Endothelial cell of umbilical vein (primary cell): ENCODE measurements at regions not wholly inside any gene's neighbourhood (a gene's known extent, or its start where the extent isn't known, plus 50 kb on each side); places are given as distances from the start of the nearest gene placed in this dataset.

Experiments
- BruUV-seq: library from RNA; stranded (reverse); fragments of 400-500 nt; replicated peaks from 2 replicates; lab custom pipeline; 2021; lab: Mats Ljungman, UMichigan
- CTCF ChIA-PET: fragments of 300-600, 350-600 bp; sonication (Branson Sonifier 250); formaldehyde crosslinking; loops from one replicate; lab custom pipeline; 2021; ENCODE audit warnings: antibody characterized with exemption, inconsistent platforms; lab: Charles Lee
- POLR2A ChIA-PET: fragments of 300-600, 350-600 bp; sonication (Branson Sonifier 250); formaldehyde crosslinking; loops from one replicate; lab custom pipeline; 2021; ENCODE audit warnings: antibody characterized with exemption, inconsistent platforms; lab: Charles Lee
- DNase-seq: peaks from one replicate; pipeline ENCODE4 v3.0.0-alpha.2; 2011; ENCODE audit warnings: low read depth, low spot score
- FAIRE-seq: peaks from 2 replicates; lab custom pipeline; 2011; peaks lifted over from hg19 to GRCh38; lab: Jason Lieb, UNC
- H2AFZ ChIP-seq: 2 replicates; pipeline ENCODE4 v1.6.0; 2012; ENCODE audit warnings: low read depth, low read length, control low read depth, inconsistent platforms
- H3K27ac ChIP-seq: 2 replicates; pipeline ENCODE4 v1.5.1; 2011; ENCODE audit warnings: low read depth, mild to moderate bottlenecking, control low read depth, low read length, moderate library complexity; ENCODE audit not compliant: insufficient read depth
- H3K27me3 ChIP-seq, 2 experiments: 2 replicates each; pipeline versions ENCODE4 v1.6.0 to v1.6.1; 2011; ENCODE audit warnings: low read length in 2 of 2, mixed read lengths in 1 of 2; ENCODE audit not compliant: control insufficient read depth in 2 of 2, insufficient read depth in 2 of 2
- H3K36me3 ChIP-seq, 2 experiments: 2 replicates in 1 of 2; 3 replicates in 1 of 2; pipeline ENCODE4 v1.5.1; 2011; ENCODE audit warnings: low read length in 2 of 2, mild to moderate bottlenecking in 1 of 2, moderate library complexity in 1 of 2; ENCODE audit not compliant: control insufficient read depth in 2 of 2, insufficient read depth in 2 of 2; ENCODE audit errors: extremely low read depth in 1 of 2
- H3K4me1 ChIP-seq: 3 replicates; pipeline ENCODE4 v1.5.1; 2011; ENCODE audit warnings: mild to moderate bottlenecking, low read length; ENCODE audit not compliant: control insufficient read depth, insufficient read depth; ENCODE audit errors: extremely low read depth
- H3K4me2 ChIP-seq: 2 replicates; pipeline ENCODE4 v1.6.1; 2011; ENCODE audit warnings: low read length, control low read depth, mixed read lengths; ENCODE audit not compliant: insufficient read depth
- H3K4me3 ChIP-seq, 3 experiments: fragments of 200-600 bp in 1 of 3; sonication (generic), shearing (Covaris generic) in 1 of 3; replicated peaks in 1 of 3; 2 replicates each; pipeline ENCODE4 v1.5.1; 2011 to 2016; ENCODE audit warnings: control low read depth in 3 of 3, low read length in 3 of 3, mild to moderate bottlenecking in 2 of 3, inconsistent platforms in 1 of 3, low read depth in 1 of 3, moderate library complexity in 1 of 3; ENCODE audit not compliant: insufficient read depth in 1 of 3
- H3K79me2 ChIP-seq: 2 replicates; pipeline ENCODE4 v1.6.0; 2012; ENCODE audit warnings: low read length, inconsistent platforms; ENCODE audit not compliant: control insufficient read depth, insufficient read depth
- H3K9ac ChIP-seq: replicated peaks from 2 replicates; pipeline ENCODE3; 2011; ENCODE audit warnings: low read length, control low read depth; ENCODE audit not compliant: insufficient read depth; ENCODE audit errors: extremely low read depth
- H3K9me1 ChIP-seq: replicated peaks from 3 replicates; pipeline ENCODE4 v1.6.0; 2011; ENCODE audit warnings: mild to moderate bottlenecking, low read length; ENCODE audit not compliant: control insufficient read depth, insufficient read depth; ENCODE audit errors: extremely low read depth
- H3K9me3 ChIP-seq: replicated peaks from 2 replicates; pipeline ENCODE4 v1.5.1; 2012; ENCODE audit warnings: low read length, inconsistent platforms; ENCODE audit not compliant: control insufficient read depth, insufficient read depth
- H4K20me1 ChIP-seq: replicated peaks from 2 replicates; pipeline ENCODE3; 2011; ENCODE audit warnings: mild to moderate bottlenecking, low read length; ENCODE audit not compliant: control insufficient read depth, insufficient read depth; ENCODE audit errors: extremely low read depth
- EZH2 ChIP-seq: IDR thresholded peaks from 2 replicates; pipeline ENCODE4 v1.6.1; 2012; ENCODE audit warnings: borderline replicate concordance, low read depth, mild to moderate bottlenecking, moderate library complexity, low read length, inconsistent platforms; ENCODE audit not compliant: severe bottlenecking
- FOS ChIP-seq: IDR thresholded peaks from 2 replicates; pipeline ENCODE4 v1.6.1; 2011; ENCODE audit warnings: mild to moderate bottlenecking, low read length, moderate library complexity, borderline replicate concordance; ENCODE audit not compliant: insufficient read depth
- GATA2 ChIP-seq: IDR thresholded peaks from 2 replicates; pipeline ENCODE4 v1.7.0; 2011; ENCODE audit warnings: low read depth, mild to moderate bottlenecking, moderate library complexity, mixed read lengths, low read length; ENCODE audit not compliant: insufficient read length, insufficient read depth
- JUN ChIP-seq: IDR thresholded peaks from 2 replicates; pipeline ENCODE4 v1.6.1; 2011; ENCODE audit warnings: borderline replicate concordance, low read depth; ENCODE audit not compliant: insufficient read length, insufficient read depth
- MYC ChIP-seq: IDR thresholded peaks from one replicate; pipeline ENCODE4 v1.6.1; 2011; ENCODE audit warnings: mild to moderate bottlenecking, low read depth, low read length
- POLR2A ChIP-seq: IDR thresholded peaks from 2 replicates; pipeline ENCODE4 v1.6.1; 2012; ENCODE audit warnings: low read depth, mild to moderate bottlenecking, control low read depth, low read length
- POLR2AphosphoS5 ChIP-seq: IDR thresholded peaks from 2 replicates; pipeline ENCODE4 v1.6.1; 2012; ENCODE audit warnings: low read depth, mild to moderate bottlenecking, control low read depth, low read length, moderate library complexity; ENCODE audit not compliant: insufficient read depth
- dilution Hi-C: fragments of 300-500 bp; cut with MboI; formaldehyde crosslinking; loops from one replicate; pipeline ENCODE4 v1.15.0; 2019; ENCODE audit warnings: low sequenced_read_pairs; ENCODE audit not compliant: extremely low pct_ligation_motif_present
- intact Hi-C: fragments of 100-400 bp; cut with micrococcal nuclease; formaldehyde crosslinking; loops from one replicate; pipeline ENCODE4 v1.10.0; 2022
- TF ChIP-seq, protein P1 (sequence below): IDR thresholded peaks from 2 replicates; pipeline ENCODE4 v1.6.1; 2011; ENCODE audit not compliant: insufficient read depth, insufficient read length
- TF ChIP-seq, protein P2 (sequence below), 2 donors: IDR thresholded peaks; 1 replicate in 1 of 2; 2 replicates in 1 of 2; pipeline ENCODE4 v1.5.1; 2011; ENCODE audit warnings: low read length in 2 of 2, mild to moderate bottlenecking in 2 of 2, moderate library complexity in 2 of 2, control low read depth in 1 of 2, inconsistent platforms in 1 of 2, low read depth in 1 of 2; ENCODE audit not compliant: insufficient read depth in 1 of 2; ENCODE audit errors: extremely low read depth in 1 of 2

DNA sequence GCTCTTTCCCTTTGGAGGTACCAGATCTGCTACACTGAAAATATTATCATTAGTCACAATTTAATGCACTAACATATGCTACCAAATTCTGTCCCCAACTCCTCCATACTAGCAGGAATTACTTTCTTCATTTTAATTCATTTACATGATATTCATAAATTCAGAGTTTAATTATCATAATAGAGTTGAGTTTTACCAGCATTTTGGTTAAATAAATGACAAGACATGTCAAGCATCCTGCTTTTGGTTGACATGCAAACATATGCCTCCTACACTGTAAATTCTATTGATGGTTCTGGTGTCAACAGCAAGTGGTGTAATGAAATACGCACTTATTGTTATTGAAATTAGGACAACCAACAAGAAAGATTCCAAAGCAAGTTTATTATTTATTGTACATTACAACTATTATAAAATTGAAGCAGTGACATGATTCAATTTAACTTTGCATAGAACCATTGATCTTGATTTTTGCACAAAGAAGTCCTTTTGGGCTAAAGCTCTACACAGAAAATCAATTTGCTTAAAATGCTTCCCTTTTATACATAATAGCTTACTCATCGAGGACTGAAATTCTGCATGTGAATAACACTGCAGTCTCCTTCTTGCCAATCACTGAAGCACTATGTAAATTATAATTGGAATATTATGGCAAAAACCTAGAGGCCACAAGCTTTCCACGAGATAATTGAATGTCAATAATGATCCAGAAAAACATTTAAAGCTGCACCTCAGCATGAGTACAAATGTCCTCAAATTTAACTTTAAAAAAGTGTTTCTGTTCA, 728.6 kb upstream of the ADGRL2 start:
- no peaks in the 10 kb centered on the region for H3K36me3 ChIP-seq
- DNase-seq (no peak), FAIRE-seq (no peak)
- no peaks in the 10 kb centered on the region for H3K27me3 ChIP-seq
- no peaks in the 10 kb centered on the region for H3K79me2 ChIP-seq
- POLR2A ChIA-PET = no interaction called here
- intact Hi-C loops = no loop called here
- TF ChIP-seq MYC = no peak
- no peak for TF ChIP-seq POLR2AphosphoS5
- TF ChIP-seq, protein P1, sequence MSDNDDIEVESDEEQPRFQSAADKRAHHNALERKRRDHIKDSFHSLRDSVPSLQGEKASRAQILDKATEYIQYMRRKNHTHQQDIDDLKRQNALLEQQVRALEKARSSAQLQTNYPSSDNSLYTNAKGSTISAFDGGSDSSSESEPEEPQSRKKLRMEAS = no peak
- no peak for TF ChIP-seq FOS
- TF ChIP-seq, protein P2, sequence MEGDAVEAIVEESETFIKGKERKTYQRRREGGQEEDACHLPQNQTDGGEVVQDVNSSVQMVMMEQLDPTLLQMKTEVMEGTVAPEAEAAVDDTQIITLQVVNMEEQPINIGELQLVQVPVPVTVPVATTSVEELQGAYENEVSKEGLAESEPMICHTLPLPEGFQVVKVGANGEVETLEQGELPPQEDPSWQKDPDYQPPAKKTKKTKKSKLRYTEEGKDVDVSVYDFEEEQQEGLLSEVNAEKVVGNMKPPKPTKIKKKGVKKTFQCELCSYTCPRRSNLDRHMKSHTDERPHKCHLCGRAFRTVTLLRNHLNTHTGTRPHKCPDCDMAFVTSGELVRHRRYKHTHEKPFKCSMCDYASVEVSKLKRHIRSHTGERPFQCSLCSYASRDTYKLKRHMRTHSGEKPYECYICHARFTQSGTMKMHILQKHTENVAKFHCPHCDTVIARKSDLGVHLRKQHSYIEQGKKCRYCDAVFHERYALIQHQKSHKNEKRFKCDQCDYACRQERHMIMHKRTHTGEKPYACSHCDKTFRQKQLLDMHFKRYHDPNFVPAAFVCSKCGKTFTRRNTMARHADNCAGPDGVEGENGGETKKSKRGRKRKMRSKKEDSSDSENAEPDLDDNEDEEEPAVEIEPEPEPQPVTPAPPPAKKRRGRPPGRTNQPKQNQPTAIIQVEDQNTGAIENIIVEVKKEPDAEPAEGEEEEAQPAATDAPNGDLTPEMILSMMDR (IDR thresholded peaks at IDR 0.05; ENCODE audit: extremely low read depth in 1 of 2, insufficient read depth in 1 of 2, low read depth in 1 of 2, low read length in 2 of 2) = no peak
- TF ChIP-seq EZH2 = no peak
- TF ChIP-seq POLR2A = no peak
- no peak for TF ChIP-seq GATA2
- no peak for TF ChIP-seq JUN
- no peaks in the 10 kb centered on the region for H4K20me1 ChIP-seq
- H3K9ac ChIP-seq = no peak overlapping the region
- H3K4me3 ChIP-seq = no peak overlapping the region
- no TSS peak for BruUV-seq
- no peaks in the 10 kb centered on the region for H3K9me3 ChIP-seq
- no peak overlapping the region for H3K27ac ChIP-seq
- H3K4me1 ChIP-seq = no peaks in the 10 kb centered on the region
- no peak overlapping the region for H2AFZ ChIP-seq
- CTCF ChIA-PET = no interaction called here
- H3K9me1 ChIP-seq = no peaks in the 10 kb centered on the region
- dilution Hi-C loops = no loop called here
- H3K4me2 ChIP-seq = no peak overlapping the region
